Neural cell (in vitro differentiated cells): ENCODE measurements at regions not wholly inside any gene's neighbourhood (a gene's known extent, or its start where the extent isn't known, plus 50 kb on each side); places are given as distances from the start of the nearest gene placed in this dataset.

Experiments
- H2AFZ ChIP-seq: fragments of 200-600, 300-800 bp; sonication (generic), shearing (Covaris generic); 2 replicates; pipeline ENCODE4 v1.6.0; 2014; ENCODE audit warnings: low read depth, mild to moderate bottlenecking, antibody characterized with exemption, low read length, moderate library complexity
- H3F3A ChIP-seq: fragments of 200-600 bp; shearing (Covaris generic); 2 replicates; pipeline ENCODE4 v1.6.1; 2016; ENCODE audit warnings: mild to moderate bottlenecking, moderate library complexity, mixed read lengths, antibody characterized with exemption, low read length; ENCODE audit not compliant: insufficient read depth, poor library complexity, severe bottlenecking
- H3K27ac ChIP-seq: fragments of 200-600, 300-800 bp; sonication (generic), shearing (Covaris generic); 2 replicates; pipeline ENCODE4 v1.5.1; 2014; ENCODE audit warnings: mild to moderate bottlenecking, low read length, moderate library complexity
- H3K27me3 ChIP-seq: fragments of 300-800, 200-600 bp; sonication (generic), shearing (Covaris generic); 2 replicates; pipeline ENCODE4 v1.6.0; 2014; ENCODE audit warnings: mild to moderate bottlenecking, low read depth, low read length, moderate library complexity; ENCODE audit not compliant: insufficient read depth
- H3K36me3 ChIP-seq: fragments of 300-800, 200-600 bp; sonication (generic), shearing (Covaris generic); 2 replicates; pipeline ENCODE4 v1.5.1; 2014; ENCODE audit warnings: mild to moderate bottlenecking, antibody characterized with exemption, low read length, moderate library complexity; ENCODE audit not compliant: insufficient read depth
- H3K4me2 ChIP-seq: fragments of 300-800, 200-600 bp; sonication (generic), shearing (Covaris generic); 2 replicates; pipeline ENCODE4 v1.6.0; 2014; ENCODE audit warnings: mild to moderate bottlenecking, low read length
- H3K4me3 ChIP-seq: fragments of 300-800, 200-600 bp; sonication (generic), shearing (Covaris generic); 2 replicates; pipeline ENCODE4 v1.5.1; 2014; ENCODE audit warnings: mild to moderate bottlenecking, low read length, moderate library complexity
- H3K79me2 ChIP-seq: fragments of 200-600 bp; shearing (Covaris generic); replicated peaks from 2 replicates; pipeline ENCODE4 v1.6.0; 2014; ENCODE audit warnings: mild to moderate bottlenecking, low read length, moderate library complexity; ENCODE audit not compliant: insufficient read depth
- H3K9ac ChIP-seq: fragments of 300-800, 200-600 bp; sonication (generic), shearing (Covaris generic); 2 replicates; pipeline ENCODE4 v1.6.1; 2016; ENCODE audit warnings: mild to moderate bottlenecking, low read length, mixed read lengths
- H3K9me2 ChIP-seq: fragments of 200-600 bp; shearing (Covaris generic); 2 replicates; pipeline ENCODE4 v1.6.1; 2016; ENCODE audit warnings: mild to moderate bottlenecking, low read length, mixed read lengths; ENCODE audit not compliant: insufficient read depth
- H3K9me3 ChIP-seq: fragments of 200-600, 300-800 bp; sonication (generic), shearing (Covaris generic); 2 replicates; pipeline ENCODE4 v1.6.1; 2016; ENCODE audit warnings: mild to moderate bottlenecking, mixed run types, low read length, moderate library complexity, mixed read lengths
- H4K20me1 ChIP-seq: fragments of 200-600 bp; shearing (Covaris generic); 2 replicates; pipeline ENCODE4 v1.6.1; 2016; ENCODE audit warnings: mild to moderate bottlenecking, mixed run types; ENCODE audit not compliant: insufficient read depth
- EP300 ChIP-seq: fragments of 450-650 bp; conservative IDR thresholded peaks from 2 replicates; pipeline ENCODE4 v1.6.1; 2014; ENCODE audit warnings: antibody characterized with exemption, mild to moderate bottlenecking, moderate library complexity; ENCODE audit not compliant: poor library complexity, severe bottlenecking
- EZH2 ChIP-seq: fragments of 200-600, 300-800 bp; shearing (Covaris generic), sonication (generic); IDR thresholded peaks from 2 replicates; pipeline ENCODE4 v1.6.1; 2014; ENCODE audit warnings: antibody characterized with exemption, low read length, borderline replicate concordance, mild to moderate bottlenecking; ENCODE audit not compliant: insufficient read depth, poor library complexity, severe bottlenecking
- MXI1 ChIP-seq: fragments of 450-650 bp; conservative IDR thresholded peaks from 2 replicates; pipeline ENCODE4 v1.6.1; 2014; ENCODE audit warnings: antibody characterized with exemption, mild to moderate bottlenecking; ENCODE audit not compliant: poor library complexity, severe bottlenecking
- POLR2AphosphoS5 ChIP-seq: IDR thresholded peaks from 2 replicates; pipeline ENCODE4 v1.6.1; 2012
- RAD21 ChIP-seq: fragments of 450-650 bp; conservative IDR thresholded peaks from 2 replicates; pipeline ENCODE4 v1.6.1; 2014; ENCODE audit warnings: antibody characterized with exemption, mild to moderate bottlenecking, moderate library complexity
- SMC3 ChIP-seq: fragments of 450-650 bp; conservative IDR thresholded peaks from 2 replicates; pipeline ENCODE4 v1.6.1; 2014; ENCODE audit warnings: antibody characterized with exemption, mild to moderate bottlenecking, moderate library complexity; ENCODE audit not compliant: poor library complexity
- TAF1 ChIP-seq: IDR thresholded peaks from 2 replicates; pipeline ENCODE4 v1.6.1; 2012; ENCODE audit warnings: low read depth
- TF ChIP-seq, protein P1 (sequence below): fragments of 450-650 bp; IDR thresholded peaks from 2 replicates; pipeline ENCODE4 v1.5.1; 2014; ENCODE audit warnings: antibody characterized with exemption, mild to moderate bottlenecking, moderate library complexity; ENCODE audit not compliant: poor library complexity, severe bottlenecking
- TF ChIP-seq, protein P2 (sequence below): IDR thresholded peaks from 2 replicates; pipeline ENCODE4 v1.6.1; 2012; ENCODE audit warnings: borderline replicate concordance

DNA sequence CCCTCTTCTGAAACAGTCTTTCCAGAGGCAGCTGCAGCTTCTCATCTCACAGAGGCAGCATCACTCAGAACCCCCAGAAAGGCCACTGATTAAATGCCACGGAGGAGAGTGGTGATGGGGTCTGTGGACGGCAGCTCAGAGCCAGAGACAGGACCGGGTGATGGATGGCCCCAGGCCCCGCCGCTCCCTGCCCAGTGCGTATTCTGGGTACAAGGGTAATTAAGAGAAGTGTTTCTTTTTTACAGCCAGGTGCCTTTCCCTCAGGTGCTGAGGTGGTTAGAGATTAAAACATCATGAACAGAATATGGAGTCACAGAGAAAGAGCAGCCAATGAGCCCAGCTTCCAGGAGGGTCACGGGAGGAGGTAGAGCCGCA, 434.5 kb downstream of the PREX1 start:
- no peaks in the 10 kb centered on the region for H3K9me3 ChIP-seq
- H2AFZ ChIP-seq: no peak overlapping the region
- H3K4me2 ChIP-seq: no peak overlapping the region
- H3F3A ChIP-seq: no peaks in the 10 kb centered on the region
- no peaks in the 10 kb centered on the region for H3K27me3 ChIP-seq
- H4K20me1 ChIP-seq: no peaks in the 10 kb centered on the region
- no peak overlapping the region for H3K9ac ChIP-seq
- no peaks in the 10 kb centered on the region for H3K9me2 ChIP-seq
- no peaks in the 10 kb centered on the region for H3K36me3 ChIP-seq
- no peaks in the 10 kb centered on the region for H3K79me2 ChIP-seq
- H3K4me3 ChIP-seq: no peak overlapping the region
- TF ChIP-seq EP300 (no peak), TAF1 (no peak), MXI1 (no peak), SMC3 (no peak), POLR2AphosphoS5 (no peak), EZH2 (no peak), RAD21 (no peak)
- TF ChIP-seq, protein P1, sequence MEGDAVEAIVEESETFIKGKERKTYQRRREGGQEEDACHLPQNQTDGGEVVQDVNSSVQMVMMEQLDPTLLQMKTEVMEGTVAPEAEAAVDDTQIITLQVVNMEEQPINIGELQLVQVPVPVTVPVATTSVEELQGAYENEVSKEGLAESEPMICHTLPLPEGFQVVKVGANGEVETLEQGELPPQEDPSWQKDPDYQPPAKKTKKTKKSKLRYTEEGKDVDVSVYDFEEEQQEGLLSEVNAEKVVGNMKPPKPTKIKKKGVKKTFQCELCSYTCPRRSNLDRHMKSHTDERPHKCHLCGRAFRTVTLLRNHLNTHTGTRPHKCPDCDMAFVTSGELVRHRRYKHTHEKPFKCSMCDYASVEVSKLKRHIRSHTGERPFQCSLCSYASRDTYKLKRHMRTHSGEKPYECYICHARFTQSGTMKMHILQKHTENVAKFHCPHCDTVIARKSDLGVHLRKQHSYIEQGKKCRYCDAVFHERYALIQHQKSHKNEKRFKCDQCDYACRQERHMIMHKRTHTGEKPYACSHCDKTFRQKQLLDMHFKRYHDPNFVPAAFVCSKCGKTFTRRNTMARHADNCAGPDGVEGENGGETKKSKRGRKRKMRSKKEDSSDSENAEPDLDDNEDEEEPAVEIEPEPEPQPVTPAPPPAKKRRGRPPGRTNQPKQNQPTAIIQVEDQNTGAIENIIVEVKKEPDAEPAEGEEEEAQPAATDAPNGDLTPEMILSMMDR: no peak
- TF ChIP-seq, protein P2, sequence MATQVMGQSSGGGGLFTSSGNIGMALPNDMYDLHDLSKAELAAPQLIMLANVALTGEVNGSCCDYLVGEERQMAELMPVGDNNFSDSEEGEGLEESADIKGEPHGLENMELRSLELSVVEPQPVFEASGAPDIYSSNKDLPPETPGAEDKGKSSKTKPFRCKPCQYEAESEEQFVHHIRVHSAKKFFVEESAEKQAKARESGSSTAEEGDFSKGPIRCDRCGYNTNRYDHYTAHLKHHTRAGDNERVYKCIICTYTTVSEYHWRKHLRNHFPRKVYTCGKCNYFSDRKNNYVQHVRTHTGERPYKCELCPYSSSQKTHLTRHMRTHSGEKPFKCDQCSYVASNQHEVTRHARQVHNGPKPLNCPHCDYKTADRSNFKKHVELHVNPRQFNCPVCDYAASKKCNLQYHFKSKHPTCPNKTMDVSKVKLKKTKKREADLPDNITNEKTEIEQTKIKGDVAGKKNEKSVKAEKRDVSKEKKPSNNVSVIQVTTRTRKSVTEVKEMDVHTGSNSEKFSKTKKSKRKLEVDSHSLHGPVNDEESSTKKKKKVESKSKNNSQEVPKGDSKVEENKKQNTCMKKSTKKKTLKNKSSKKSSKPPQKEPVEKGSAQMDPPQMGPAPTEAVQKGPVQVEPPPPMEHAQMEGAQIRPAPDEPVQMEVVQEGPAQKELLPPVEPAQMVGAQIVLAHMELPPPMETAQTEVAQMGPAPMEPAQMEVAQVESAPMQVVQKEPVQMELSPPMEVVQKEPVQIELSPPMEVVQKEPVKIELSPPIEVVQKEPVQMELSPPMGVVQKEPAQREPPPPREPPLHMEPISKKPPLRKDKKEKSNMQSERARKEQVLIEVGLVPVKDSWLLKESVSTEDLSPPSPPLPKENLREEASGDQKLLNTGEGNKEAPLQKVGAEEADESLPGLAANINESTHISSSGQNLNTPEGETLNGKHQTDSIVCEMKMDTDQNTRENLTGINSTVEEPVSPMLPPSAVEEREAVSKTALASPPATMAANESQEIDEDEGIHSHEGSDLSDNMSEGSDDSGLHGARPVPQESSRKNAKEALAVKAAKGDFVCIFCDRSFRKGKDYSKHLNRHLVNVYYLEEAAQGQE: no peak
- no peak overlapping the region for H3K27ac ChIP-seq

DNA sequence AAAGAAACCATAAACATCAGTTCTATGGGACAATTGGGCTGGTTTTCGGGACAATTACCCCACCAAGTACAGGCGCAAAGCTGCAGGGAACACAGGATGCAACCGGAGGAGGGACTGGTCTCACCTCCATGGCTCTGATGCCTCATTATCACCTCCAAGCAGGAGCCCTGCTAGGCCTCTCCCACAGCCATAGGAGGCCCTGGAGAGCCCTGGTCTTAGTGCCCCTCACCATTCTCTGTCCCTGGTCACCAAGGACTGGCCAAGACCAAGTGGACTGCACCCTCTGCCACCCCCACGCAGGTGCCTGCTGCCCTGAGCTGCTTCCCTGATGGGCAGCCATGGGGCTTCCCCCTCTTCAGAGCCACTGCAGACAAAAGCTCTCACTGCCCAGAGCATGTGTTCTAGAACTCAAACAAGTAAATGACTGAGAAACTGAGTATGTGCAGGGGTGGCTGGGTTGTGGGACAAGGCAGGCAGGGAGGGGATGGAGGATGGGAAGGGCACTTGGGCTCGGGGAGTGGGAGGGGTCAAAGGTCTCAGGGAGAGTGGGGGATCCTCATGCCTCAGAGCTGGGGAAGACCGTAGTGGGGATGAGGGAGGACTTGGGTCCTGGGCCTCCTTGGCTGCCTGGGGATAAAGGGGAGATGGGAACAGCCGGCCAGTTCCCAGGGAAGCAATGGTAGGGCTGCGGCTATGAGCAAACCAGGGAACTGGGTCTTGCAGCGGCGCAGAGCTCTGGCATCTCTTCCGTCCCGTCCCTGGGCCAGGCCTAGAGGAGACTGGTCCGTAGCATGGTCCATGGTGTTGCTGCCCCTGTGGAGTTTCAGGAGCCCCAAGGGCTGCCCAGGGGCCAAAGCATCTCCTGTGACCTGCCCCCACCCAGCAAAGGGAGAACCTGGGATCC, 435.1 kb downstream of the PREX1 start:
- H3K4me2 ChIP-seq: no peak overlapping the region

More for the DNA sequence above, 435.1 kb downstream of the PREX1 start:
- TF ChIP-seq TAF1 (no peak), SMC3 (no peak), POLR2AphosphoS5 (no peak), EZH2 (no peak), MXI1 (no peak), EP300 (no peak)
- TF ChIP-seq, protein P2: no peak
- TF ChIP-seq, protein P1: no peak
- no peaks in the 10 kb centered on the region for H4K20me1 ChIP-seq
- no peaks in the 10 kb centered on the region for H3K36me3 ChIP-seq
- H3K79me2 ChIP-seq: no peaks in the 10 kb centered on the region
- H3K9ac ChIP-seq: no peak overlapping the region
- no peak overlapping the region for H2AFZ ChIP-seq
- H3K27me3 ChIP-seq: no peaks in the 10 kb centered on the region
- H3F3A ChIP-seq: no peaks in the 10 kb centered on the region
- H3K4me3 ChIP-seq: no peak overlapping the region
- H3K27ac ChIP-seq: no peak overlapping the region
- no peaks in the 10 kb centered on the region for H3K9me3 ChIP-seq
- no peaks in the 10 kb centered on the region for H3K9me2 ChIP-seq
